ENCODE measurements at regions not wholly inside any gene's neighbourhood (a gene's known extent, or its start where the extent isn't known, plus 50 kb on each side); places are given as distances from the start of the nearest gene placed in this dataset.

GRCh38 chr1:38101037-38101785 is 54.6 kb upstream of the POU3F1 start:
- Histone ChIP-seq H3K9me3 (ENCODE audit: control insufficient read depth in 4 of 4, low read length in 3 of 4) (no peaks in the 10 kb centered on the region), H3K4me1 (ENCODE audit: control insufficient read depth in 4 of 4, insufficient read depth in 4 of 4, low read length in 3 of 4) (no peaks in the 10 kb centered on the region), H3K36me3 (ENCODE audit: control insufficient read depth in 4 of 4, insufficient read depth in 3 of 4, low read depth in 1 of 4, low read length in 3 of 4) (no peaks in the 10 kb centered on the region), H3K4me3 (ENCODE audit: low read depth in 1 of 3, low read length in 3 of 3) (no peak overlapping the region), H3K9ac (ENCODE audit: low read depth in 1 of 2, low read length in 2 of 2) (no peak overlapping the region), H3K27ac (ENCODE audit: low read depth in 1 of 2, low read length in 2 of 2) (no peak overlapping the region), H3K27me3 (ENCODE audit: control insufficient read depth in 4 of 4, insufficient read depth in 4 of 4, low read length in 3 of 4) (no peaks in the 10 kb centered on the region)
- TF ChIP-seq NR2F2 (IDR thresholded peaks at IDR 0.05) (peak; percentile 88), EGR1 (IDR thresholded peaks at IDR 0.05; ENCODE audit: low read depth in 2 of 2) (no peak), SP1 (IDR thresholded peaks at IDR 0.05) (no peak), GABPA (IDR thresholded peaks at IDR 0.05 in 1 of 2, conservative IDR thresholded peaks at IDR 0.05 in 1 of 2) (no peak), HNF4A (conservative IDR thresholded peaks at IDR 0.05) (no peak)
- no peak for DNase-seq (ENCODE audit: low spot score)
- WGBS = 87% methylated on average over 8 of the region's 8 CpGs

GRCh38 chr1:38098101-38098847 is 51.7 kb upstream of the POU3F1 start:
- H3K4me1 ChIP-seq (ENCODE audit: control insufficient read depth in 4 of 4, insufficient read depth in 4 of 4, low read length in 3 of 4) = no peaks in the 10 kb centered on the region
- no peaks in the 10 kb centered on the region for H3K36me3 ChIP-seq (ENCODE audit: control insufficient read depth in 4 of 4, insufficient read depth in 3 of 4, low read depth in 1 of 4, low read length in 3 of 4)
- WGBS = 91% methylated on average over 18 of the region's 18 CpGs
- DNase-seq (ENCODE audit: low spot score) = no peak
- H3K9me3 ChIP-seq (ENCODE audit: control insufficient read depth in 4 of 4, low read length in 3 of 4) = no peaks in the 10 kb centered on the region
- H3K27me3 ChIP-seq (ENCODE audit: control insufficient read depth in 4 of 4, insufficient read depth in 4 of 4, low read length in 3 of 4) = no peaks in the 10 kb centered on the region
- no peak overlapping the region for H3K4me3 ChIP-seq (ENCODE audit: low read depth in 1 of 3, low read length in 3 of 3)
- no peak overlapping the region for H3K27ac ChIP-seq (ENCODE audit: low read depth in 1 of 2, low read length in 2 of 2)
- TF ChIP-seq, protein P1, sequence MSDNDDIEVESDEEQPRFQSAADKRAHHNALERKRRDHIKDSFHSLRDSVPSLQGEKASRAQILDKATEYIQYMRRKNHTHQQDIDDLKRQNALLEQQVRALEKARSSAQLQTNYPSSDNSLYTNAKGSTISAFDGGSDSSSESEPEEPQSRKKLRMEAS (IDR thresholded peaks at IDR 0.05) = no peak
- H3K9ac ChIP-seq (ENCODE audit: low read depth in 1 of 2, low read length in 2 of 2) = no peak overlapping the region

DNA sequence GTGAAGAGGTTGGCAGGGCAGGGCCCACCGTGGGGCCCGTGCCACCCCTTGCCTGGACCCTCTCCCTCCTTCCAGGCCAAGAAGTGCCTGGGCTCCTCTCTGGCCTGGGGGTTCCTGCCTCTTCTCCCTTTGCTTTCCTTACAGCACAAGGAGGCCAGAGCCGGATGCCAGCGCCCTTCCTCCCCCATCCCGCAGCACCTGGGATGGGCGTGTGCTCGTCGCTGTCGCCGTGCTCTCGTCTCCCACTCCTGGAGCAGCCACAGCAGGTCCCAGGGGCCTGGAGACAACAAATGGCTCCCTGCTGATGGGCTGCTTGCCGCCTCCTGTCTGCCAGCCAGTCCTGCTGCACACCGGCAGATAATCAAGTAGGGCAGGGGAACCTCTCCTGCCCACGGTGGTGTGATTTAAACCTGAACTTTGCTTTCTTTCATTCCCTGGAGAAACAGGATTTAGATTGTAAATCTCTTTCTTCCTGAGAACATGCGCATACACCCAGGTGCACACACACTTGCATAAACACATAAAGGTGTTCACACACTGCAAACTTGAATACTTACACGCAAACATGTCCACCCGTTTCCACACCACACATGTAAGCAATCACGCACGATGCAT is 50.8 kb upstream of the POU3F1 start:
- Histone ChIP-seq H3K9ac (ENCODE audit: low read depth in 1 of 2, low read length in 2 of 2) (no peak overlapping the region), H3K36me3 (ENCODE audit: control insufficient read depth in 4 of 4, insufficient read depth in 3 of 4, low read depth in 1 of 4, low read length in 3 of 4) (no peaks in the 10 kb centered on the region), H3K4me3 (ENCODE audit: low read depth in 1 of 3, low read length in 3 of 3) (no peak overlapping the region), H3K4me1 (ENCODE audit: control insufficient read depth in 4 of 4, insufficient read depth in 4 of 4, low read length in 3 of 4) (no peaks in the 10 kb centered on the region), H3K9me3 (ENCODE audit: control insufficient read depth in 4 of 4, low read length in 3 of 4) (no peaks in the 10 kb centered on the region), H3K27ac (ENCODE audit: low read depth in 1 of 2, low read length in 2 of 2) (no peak overlapping the region), H3K27me3 (ENCODE audit: control insufficient read depth in 4 of 4, insufficient read depth in 4 of 4, low read length in 3 of 4) (no peaks in the 10 kb centered on the region)
- DNase-seq (ENCODE audit: low spot score) = no peak
- TF ChIP-seq REST (IDR thresholded peaks at IDR 0.05) = no peak
- TF ChIP-seq CTCF (IDR thresholded peaks at IDR 0.05; ENCODE audit: low read depth, low read length, missing input control) = no peak
- no peak for TF ChIP-seq YY1 (IDR thresholded peaks at IDR 0.05)
- no peak for TF ChIP-seq FOXA1 (IDR thresholded peaks at IDR 0.05)
- no peak for TF ChIP-seq HNF4G (IDR thresholded peaks at IDR 0.05)
- no peak for TF ChIP-seq RAD21 (IDR thresholded peaks at IDR 0.05)
- TF ChIP-seq NR2F2 (IDR thresholded peaks at IDR 0.05) = no peak
- TF ChIP-seq, protein P2, sequence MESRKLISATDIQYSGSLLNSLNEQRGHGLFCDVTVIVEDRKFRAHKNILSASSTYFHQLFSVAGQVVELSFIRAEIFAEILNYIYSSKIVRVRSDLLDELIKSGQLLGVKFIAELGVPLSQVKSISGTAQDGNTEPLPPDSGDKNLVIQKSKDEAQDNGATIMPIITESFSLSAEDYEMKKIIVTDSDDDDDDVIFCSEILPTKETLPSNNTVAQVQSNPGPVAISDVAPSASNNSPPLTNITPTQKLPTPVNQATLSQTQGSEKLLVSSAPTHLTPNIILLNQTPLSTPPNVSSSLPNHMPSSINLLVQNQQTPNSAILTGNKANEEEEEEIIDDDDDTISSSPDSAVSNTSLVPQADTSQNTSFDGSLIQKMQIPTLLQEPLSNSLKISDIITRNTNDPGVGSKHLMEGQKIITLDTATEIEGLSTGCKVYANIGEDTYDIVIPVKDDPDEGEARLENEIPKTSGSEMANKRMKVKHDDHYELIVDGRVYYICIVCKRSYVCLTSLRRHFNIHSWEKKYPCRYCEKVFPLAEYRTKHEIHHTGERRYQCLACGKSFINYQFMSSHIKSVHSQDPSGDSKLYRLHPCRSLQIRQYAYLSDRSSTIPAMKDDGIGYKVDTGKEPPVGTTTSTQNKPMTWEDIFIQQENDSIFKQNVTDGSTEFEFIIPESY (IDR thresholded peaks at IDR 0.05) = no peak
- TF ChIP-seq JUND (IDR thresholded peaks at IDR 0.05) = no peak
- 84% methylated on average over 19 of the region's 19 CpGs for WGBS

All from liver (tissue), 8 donors.